ENCODE measurements at regions not wholly inside any gene's neighbourhood (a gene's known extent, or its start where the extent isn't known, plus 50 kb on each side); places are given as distances from the start of the nearest gene placed in this dataset.

- Histone ChIP-seq H3K36me3 (replicated peaks; ENCODE audit: low read depth, low read length) (no peaks in the 10 kb centered on the region), H3K27ac (ENCODE audit: low read length) (no peak overlapping the region), H3K9me3 (ENCODE audit: insufficient read depth, low read length) (0 out of 2 replicates have a peak, but pooled peaks cover 6% of the 10 kb centered on the region), H3K27me3 (ENCODE audit: low read depth, low read length) (no peaks in the 10 kb centered on the region), H4K20me1 (ENCODE audit: insufficient read depth, low read length) (no peaks in the 10 kb centered on the region), H3K4me3 (ENCODE audit: low read length) (peak overlapping the region; percentile 73), H3K79me2 (ENCODE audit: low read length) (no peaks in the 10 kb centered on the region), H3K9ac (ENCODE audit: low read length) (peak overlapping the region; percentile 42; the same call in 1 of the 2 replicates), H3K4me2 (ENCODE audit: low read length) (peak overlapping the region; percentile 62), H2AFZ (ENCODE audit: low read depth, low read length) (peak overlapping the region; percentile 64; the same call in 1 of the 2 replicates), H3K4me1 (ENCODE audit: low read length) (no peaks in the 10 kb centered on the region)
- TF ChIP-seq CTCF (IDR thresholded peaks at IDR 0.05; ENCODE audit: low read depth, low read length), result no peak
- TF ChIP-seq EZH2phosphoT487 (IDR thresholded peaks at IDR 0.05; ENCODE audit: low read depth), result no peak
Observed at GRCh38 chr6:26223650-26224546, 136.7 kb downstream of the HFE start.

- Histone ChIP-seq H3K4me3 (ENCODE audit: low read length) (peak overlapping the region; percentile 73), H3K36me3 (replicated peaks; ENCODE audit: low read depth, low read length) (no peaks in the 10 kb centered on the region), H3K4me2 (ENCODE audit: low read length) (peak overlapping the region; percentile 62; the same call in 1 of the 2 replicates), H4K20me1 (ENCODE audit: insufficient read depth, low read length) (no peaks in the 10 kb centered on the region), H3K27ac (ENCODE audit: low read length) (no peak overlapping the region), H3K9me3 (ENCODE audit: insufficient read depth, low read length) (0 out of 2 replicates have a peak, but pooled peaks cover 6% of the 10 kb centered on the region), H3K4me1 (ENCODE audit: low read length) (no peaks in the 10 kb centered on the region), H3K79me2 (ENCODE audit: low read length) (no peaks in the 10 kb centered on the region), H3K27me3 (ENCODE audit: low read depth, low read length) (no peaks in the 10 kb centered on the region), H2AFZ (ENCODE audit: low read depth, low read length) (peak overlapping the region; percentile 64; the same call in 1 of the 2 replicates), H3K9ac (ENCODE audit: low read length) (peak overlapping the region; percentile 6; the same call in 1 of the 2 replicates)
- TF ChIP-seq EZH2phosphoT487 (IDR thresholded peaks at IDR 0.05; ENCODE audit: low read depth), result no peak
- TF ChIP-seq CTCF (IDR thresholded peaks at IDR 0.05; ENCODE audit: low read depth, low read length), result no peak
Observed at GRCh38 chr6:26224547-26224912, 137.3 kb downstream of the HFE start.

GRCh38 chr6:26224940-26225847 lies 138.0 kb downstream of the HFE start:
- Histone ChIP-seq H3K79me2 (ENCODE audit: low read length) (no peaks in the 10 kb centered on the region), H3K36me3 (replicated peaks; ENCODE audit: low read depth, low read length) (no peaks in the 10 kb centered on the region), H3K4me3 (ENCODE audit: low read length) (no peak overlapping the region), H4K20me1 (ENCODE audit: insufficient read depth, low read length) (no peaks in the 10 kb centered on the region), H3K4me1 (ENCODE audit: low read length) (no peaks in the 10 kb centered on the region), H3K9ac (ENCODE audit: low read length) (no peak overlapping the region), H3K27me3 (ENCODE audit: low read depth, low read length) (no peaks in the 10 kb centered on the region), H3K9me3 (ENCODE audit: insufficient read depth, low read length) (0 out of 2 replicates have a peak, but pooled peaks cover 6% of the 10 kb centered on the region), H2AFZ (ENCODE audit: low read depth, low read length) (no peak overlapping the region), H3K27ac (ENCODE audit: low read length) (no peak overlapping the region), H3K4me2 (ENCODE audit: low read length) (no peak overlapping the region)
- TF ChIP-seq CTCF (IDR thresholded peaks at IDR 0.05; ENCODE audit: low read depth, low read length) (no peak), EZH2phosphoT487 (IDR thresholded peaks at IDR 0.05; ENCODE audit: low read depth) (no peak)
